OCI-LY1 (cell line): ENCODE measurements at regions not wholly inside any gene's neighbourhood (a gene's known extent, or its start where the extent isn't known, plus 50 kb on each side); places are given as distances from the start of the nearest gene placed in this dataset.
"Not testable (repeated sequence)": the region's sequence is repeated elsewhere in the genome, so short reads cannot be mapped to it uniquely, and the experiment has no call there.

ENCODE experiments used
- EZH2 ChIP-seq: fragments of 200-600 bp; sonication (generic), shearing (Covaris generic); IDR thresholded peaks from 2 replicates; pipeline ENCODE4 v1.8.0; 2017; ENCODE audit warnings: borderline replicate concordance, mixed run types, mild to moderate bottlenecking, antibody characterized with exemption, low read length, moderate library complexity, mixed read lengths
- TF ChIP-seq, protein P1 (sequence below): fragments of 200-600 bp; sonication (generic), shearing (Covaris generic); IDR thresholded peaks from 2 replicates; pipeline ENCODE4 v1.5.1; 2017; ENCODE audit warnings: mild to moderate bottlenecking, antibody characterized with exemption, low read length, moderate library complexity, mixed read lengths

DNA sequence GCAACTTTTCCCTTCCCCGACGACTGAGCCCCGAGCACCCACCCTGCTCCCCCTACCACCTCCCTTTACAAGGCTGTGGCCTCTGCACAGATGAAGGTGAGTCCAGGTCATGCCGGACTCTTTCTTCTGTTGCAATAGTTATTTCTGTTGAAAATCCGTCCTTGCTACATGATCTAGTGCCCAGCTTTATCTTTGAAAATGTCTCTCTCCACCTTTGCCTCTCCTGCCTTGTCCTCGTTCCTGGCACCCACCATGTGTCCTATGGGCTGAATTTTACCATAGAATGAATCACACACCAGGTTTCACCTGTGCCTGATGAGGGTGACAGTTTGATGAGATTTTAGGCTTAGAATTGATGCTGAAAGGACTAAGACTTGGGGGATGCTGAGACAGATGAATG is 92.9 kb downstream of the TMEM121 start:
- TF ChIP-seq, protein P1, sequence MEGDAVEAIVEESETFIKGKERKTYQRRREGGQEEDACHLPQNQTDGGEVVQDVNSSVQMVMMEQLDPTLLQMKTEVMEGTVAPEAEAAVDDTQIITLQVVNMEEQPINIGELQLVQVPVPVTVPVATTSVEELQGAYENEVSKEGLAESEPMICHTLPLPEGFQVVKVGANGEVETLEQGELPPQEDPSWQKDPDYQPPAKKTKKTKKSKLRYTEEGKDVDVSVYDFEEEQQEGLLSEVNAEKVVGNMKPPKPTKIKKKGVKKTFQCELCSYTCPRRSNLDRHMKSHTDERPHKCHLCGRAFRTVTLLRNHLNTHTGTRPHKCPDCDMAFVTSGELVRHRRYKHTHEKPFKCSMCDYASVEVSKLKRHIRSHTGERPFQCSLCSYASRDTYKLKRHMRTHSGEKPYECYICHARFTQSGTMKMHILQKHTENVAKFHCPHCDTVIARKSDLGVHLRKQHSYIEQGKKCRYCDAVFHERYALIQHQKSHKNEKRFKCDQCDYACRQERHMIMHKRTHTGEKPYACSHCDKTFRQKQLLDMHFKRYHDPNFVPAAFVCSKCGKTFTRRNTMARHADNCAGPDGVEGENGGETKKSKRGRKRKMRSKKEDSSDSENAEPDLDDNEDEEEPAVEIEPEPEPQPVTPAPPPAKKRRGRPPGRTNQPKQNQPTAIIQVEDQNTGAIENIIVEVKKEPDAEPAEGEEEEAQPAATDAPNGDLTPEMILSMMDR: not testable (repeated sequence)
- TF ChIP-seq EZH2: not testable (repeated sequence)
